ENCODE measurements at regions not wholly inside any gene's neighbourhood (a gene's known extent, or its start where the extent isn't known, plus 50 kb on each side); places are given as distances from the start of the nearest gene placed in this dataset.

- no peak for DNase-seq (ENCODE audit: low read depth)
- no peak overlapping the region for H3K4me3 ChIP-seq (ENCODE audit: low read depth, low read length)
- TF ChIP-seq MAX (IDR thresholded peaks at IDR 0.05; ENCODE audit: low read depth, low read length): no peak
- no peak for TF ChIP-seq CTCF (IDR thresholded peaks at IDR 0.05; ENCODE audit: low read depth, low read length)
- TF ChIP-seq POLR2A (IDR thresholded peaks at IDR 0.05; ENCODE audit: extremely low read depth, insufficient read length): no peak
- no peak for TF ChIP-seq MYC (IDR thresholded peaks at IDR 0.05; ENCODE audit: low read depth, low read length)
Observed at GRCh38 chr16:64459821-64460220, 662.0 kb downstream of the CDH11 start.

- H3K4me3 ChIP-seq (ENCODE audit: low read depth, low read length): no peak overlapping the region
- DNase-seq (ENCODE audit: low read depth): no peak
- TF ChIP-seq POLR2A (IDR thresholded peaks at IDR 0.05; ENCODE audit: extremely low read depth, insufficient read length) (no peak), MYC (IDR thresholded peaks at IDR 0.05; ENCODE audit: low read depth, low read length) (no peak), MAX (IDR thresholded peaks at IDR 0.05; ENCODE audit: low read depth, low read length) (no peak), CTCF (IDR thresholded peaks at IDR 0.05; ENCODE audit: low read depth, low read length) (no peak)
Observed at GRCh38 chr16:64459402-64459801, 662.5 kb downstream of the CDH11 start.

- TF ChIP-seq POLR2A (IDR thresholded peaks at IDR 0.05; ENCODE audit: extremely low read depth, insufficient read length) (no peak), CTCF (IDR thresholded peaks at IDR 0.05; ENCODE audit: low read depth, low read length) (no peak), MAX (IDR thresholded peaks at IDR 0.05; ENCODE audit: low read depth, low read length) (no peak), MYC (IDR thresholded peaks at IDR 0.05; ENCODE audit: low read depth, low read length) (no peak)
- no peak overlapping the region for H3K4me3 ChIP-seq (ENCODE audit: low read depth, low read length)
- DNase-seq (ENCODE audit: low read depth): no peak
Observed at GRCh38 chr16:64455275-64455674, 666.6 kb downstream of the CDH11 start.

- DNase-seq (ENCODE audit: low read depth): no peak
- H3K4me3 ChIP-seq (ENCODE audit: low read depth, low read length): no peak overlapping the region
- TF ChIP-seq MYC (IDR thresholded peaks at IDR 0.05; ENCODE audit: low read depth, low read length): no peak
- no peak for TF ChIP-seq CTCF (IDR thresholded peaks at IDR 0.05; ENCODE audit: low read depth, low read length)
- TF ChIP-seq POLR2A (IDR thresholded peaks at IDR 0.05; ENCODE audit: extremely low read depth, insufficient read length): no peak
- no peak for TF ChIP-seq MAX (IDR thresholded peaks at IDR 0.05; ENCODE audit: low read depth, low read length)
Observed at GRCh38 chr16:64453646-64454045, 668.2 kb downstream of the CDH11 start.

- no peak for DNase-seq (ENCODE audit: low read depth)
- no peak overlapping the region for H3K4me3 ChIP-seq (ENCODE audit: low read depth, low read length)
- TF ChIP-seq POLR2A (IDR thresholded peaks at IDR 0.05; ENCODE audit: extremely low read depth, insufficient read length): no peak
- TF ChIP-seq CTCF (IDR thresholded peaks at IDR 0.05; ENCODE audit: low read depth, low read length): no peak
- no peak for TF ChIP-seq MYC (IDR thresholded peaks at IDR 0.05; ENCODE audit: low read depth, low read length)
- no peak for TF ChIP-seq MAX (IDR thresholded peaks at IDR 0.05; ENCODE audit: low read depth, low read length)
Observed at GRCh38 chr16:64452446-64452845, 669.4 kb downstream of the CDH11 start.

- DNase-seq (ENCODE audit: low read depth): no peak
- TF ChIP-seq CTCF (IDR thresholded peaks at IDR 0.05; ENCODE audit: low read depth, low read length) (no peak), MYC (IDR thresholded peaks at IDR 0.05; ENCODE audit: low read depth, low read length) (no peak), POLR2A (IDR thresholded peaks at IDR 0.05; ENCODE audit: extremely low read depth, insufficient read length) (no peak), MAX (IDR thresholded peaks at IDR 0.05; ENCODE audit: low read depth, low read length) (no peak)
- H3K4me3 ChIP-seq (ENCODE audit: low read depth, low read length): no peak overlapping the region
Observed at GRCh38 chr16:64450177-64450576, 671.7 kb downstream of the CDH11 start.
